Gastrocnemius medialis (tissue), 4 donors: ENCODE measurements at regions not wholly inside any gene's neighbourhood (a gene's known extent, or its start where the extent isn't known, plus 50 kb on each side); places are given as distances from the start of the nearest gene placed in this dataset.

Experiments
- CTCF ChIP-seq, 5 experiments: fragments of 450-650 bp in 3 of 5; fragments of 200-600 bp in 2 of 5; sonication (generic) in 2 of 5; IDR thresholded peaks in 4 of 5; conservative IDR thresholded peaks in 1 of 5; 1 replicate in 4 of 5; 2 replicates in 1 of 5; pipeline ENCODE4 v1.5.1; 2016 to 2019; ENCODE audit warnings: antibody characterized with exemption in 5 of 5, mild to moderate bottlenecking in 3 of 5, moderate library complexity in 3 of 5
- POLR2A ChIP-seq, 2 donors: fragments of 450-650 bp; IDR thresholded peaks; one replicate each; pipeline ENCODE4 v1.6.1; 2017; ENCODE audit warnings: antibody characterized with exemption in 2 of 2, mild to moderate bottlenecking in 2 of 2, moderate library complexity in 2 of 2

GRCh38 chr13:50255639-50256038, 240.4 kb downstream of the KCNRG start:
- no peak for TF ChIP-seq POLR2A (IDR thresholded peaks at IDR 0.05)
- no peak for TF ChIP-seq CTCF (IDR thresholded peaks at IDR 0.05 in 4 of 5, conservative IDR thresholded peaks at IDR 0.05 in 1 of 5)
